HEK293 (cell line): ENCODE measurements at regions not wholly inside any gene's neighbourhood (a gene's known extent, or its start where the extent isn't known, plus 50 kb on each side); places are given as distances from the start of the nearest gene placed in this dataset.

ENCODE experiments used
- CTCF ChIA-PET: fragments of 350-600 bp; formaldehyde crosslinking; extraction: SDS; loops from one replicate; lab custom pipeline; 2021; ENCODE audit warnings: antibody characterized with exemption; lab: Yijun Ruan, JAX
- POLR2A ChIA-PET: fragments of 300-600 bp; formaldehyde crosslinking; extraction: SDS; loops from one replicate; lab custom pipeline; 2020; ENCODE audit warnings: antibody characterized with exemption, inconsistent platforms; lab: Yijun Ruan, JAX
- H3K27ac ChIP-seq: fragments of 200-500 bp; sonication (Bioruptor generic); 2 replicates; pipeline ENCODE4 v1.5.1; 2014; ENCODE audit warnings: low read depth, low read length, control low read depth, inconsistent platforms; ENCODE audit errors: extremely low read depth
- H3K36me3 ChIP-seq, 2 experiments: fragments of 200-500 bp in 1 of 2; sonication (Bioruptor generic) in 1 of 2; 1 replicate in 1 of 2; 2 replicates in 1 of 2; pipeline ENCODE4 v1.5.1; 2014 to 2017; ENCODE audit warnings: inconsistent platforms in 2 of 2, low read length in 2 of 2; ENCODE audit not compliant: control insufficient read depth in 2 of 2, insufficient read depth in 1 of 2
- H3K4me1 ChIP-seq: fragments of 200-500 bp; sonication (Bioruptor generic); 2 replicates; pipeline ENCODE4 v1.5.1; 2014; ENCODE audit warnings: mild to moderate bottlenecking, low read length, inconsistent platforms; ENCODE audit not compliant: control insufficient read depth, insufficient read depth
- H3K4me3 ChIP-seq: 2 replicates; pipeline ENCODE4 v1.5.1; 2011; ENCODE audit warnings: low read depth, mild to moderate bottlenecking, control low read depth, low read length, moderate library complexity
- H3K9me3 ChIP-seq: fragments of 200-500 bp; sonication (Bioruptor generic); 2 replicates; pipeline ENCODE4 v1.5.1; 2014; ENCODE audit warnings: low read depth, low read length, inconsistent platforms; ENCODE audit not compliant: control insufficient read depth, insufficient read depth
- GLIS1 ChIP-seq: fragments of 450-650 bp; formaldehyde crosslinking; IDR thresholded peaks from 2 replicates; pipeline ENCODE4 v1.5.1; 2016; ENCODE audit warnings: missing biosample characterization, missing genetic modification characterization
- SETDB1 ChIP-seq: IDR thresholded peaks from one replicate; pipeline ENCODE4 v1.6.1; 2017; ENCODE audit warnings: mild to moderate bottlenecking, low read length, moderate library complexity, mixed read lengths; ENCODE audit not compliant: insufficient read length
- WT1 ChIP-seq: fragments of 450-650 bp; formaldehyde crosslinking; IDR thresholded peaks from 2 replicates; pipeline ENCODE4 v1.5.1; 2016; ENCODE audit warnings: missing biosample characterization, missing genetic modification characterization
- YY1 ChIP-seq: fragments of 450-650 bp; formaldehyde crosslinking; IDR thresholded peaks from 2 replicates; pipeline ENCODE4 v1.5.1; 2018; ENCODE audit warnings: missing biosample characterization, missing genetic modification characterization
- ZNF155 ChIP-seq: fragments of 450-650 bp; formaldehyde crosslinking; IDR thresholded peaks from 2 replicates; pipeline ENCODE4 v1.5.1; 2016; ENCODE audit warnings: missing biosample characterization, missing genetic modification characterization
- ZNF19 ChIP-seq: fragments of 450-650 bp; formaldehyde crosslinking; IDR thresholded peaks from 2 replicates; pipeline ENCODE4; 2016; ENCODE audit warnings: missing biosample characterization, missing genetic modification characterization, low read depth
- ZNF292 ChIP-seq: fragments of 450-650 bp; formaldehyde crosslinking; IDR thresholded peaks from 2 replicates; pipeline ENCODE4 v1.5.1; 2016; ENCODE audit warnings: low read depth, missing biosample characterization, missing genetic modification characterization, borderline replicate concordance
- ZNF548 ChIP-seq: fragments of 450-650 bp; formaldehyde crosslinking; IDR thresholded peaks from 2 replicates; pipeline ENCODE4 v1.5.1; 2016; ENCODE audit warnings: missing biosample characterization, missing genetic modification characterization
- ZNF560 ChIP-seq: fragments of 450-650 bp; formaldehyde crosslinking; IDR thresholded peaks from 2 replicates; pipeline ENCODE4 v1.5.1; 2017; ENCODE audit warnings: missing biosample characterization, missing genetic modification characterization, borderline replicate concordance
- ZNF658 ChIP-seq: fragments of 450-650 bp; formaldehyde crosslinking; IDR thresholded peaks from 2 replicates; pipeline ENCODE4; 2016; ENCODE audit warnings: missing biosample characterization, missing genetic modification characterization
- ZNF660 ChIP-seq: fragments of 450-650 bp; IDR thresholded peaks from 2 replicates; pipeline ENCODE4 v1.5.1; 2018; ENCODE audit warnings: missing biosample characterization, mild to moderate bottlenecking, missing genetic modification characterization
- ZNF747 ChIP-seq: fragments of 450-650 bp; formaldehyde crosslinking; IDR thresholded peaks from 2 replicates; pipeline ENCODE4 v1.5.1; 2016; ENCODE audit warnings: missing biosample characterization, missing genetic modification characterization
- TF ChIP-seq, protein P1 (sequence below): fragments of 450-650 bp; formaldehyde crosslinking; IDR thresholded peaks from 2 replicates; pipeline ENCODE4 v1.5.1; 2016; ENCODE audit warnings: missing biosample characterization, missing genetic modification characterization, low read depth
- TF ChIP-seq, protein P2 (sequence below): fragments of 450-650 bp; formaldehyde crosslinking; IDR thresholded peaks from 2 replicates; pipeline ENCODE4 v1.5.1; 2016; ENCODE audit warnings: missing biosample characterization, missing genetic modification characterization

DNA sequence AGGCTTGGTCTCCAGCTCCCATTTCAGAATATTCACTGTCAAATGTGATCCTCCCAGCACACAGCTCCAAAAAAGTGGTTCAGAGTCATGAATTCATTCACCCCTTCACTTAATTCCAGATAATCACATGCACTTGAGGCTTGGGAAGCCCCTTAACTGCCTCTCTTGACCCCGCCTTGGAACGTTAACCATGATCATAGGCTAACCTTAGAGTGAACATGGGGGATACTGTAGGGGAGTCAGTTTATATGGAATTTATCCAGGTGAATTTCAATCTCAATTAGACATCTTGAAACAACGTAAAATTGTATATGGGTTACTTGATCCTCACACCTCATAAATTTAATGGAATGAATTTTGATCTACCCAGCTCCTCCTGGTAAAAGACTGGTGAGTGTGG lies 346.8 kb upstream of the ARID1B start:
- no peaks in the 10 kb centered on the region for H3K4me1 ChIP-seq
- no peak overlapping the region for H3K27ac ChIP-seq
- H3K36me3 ChIP-seq: no peaks in the 10 kb centered on the region
- H3K4me3 ChIP-seq: no peak overlapping the region
- TF ChIP-seq, protein P1, sequence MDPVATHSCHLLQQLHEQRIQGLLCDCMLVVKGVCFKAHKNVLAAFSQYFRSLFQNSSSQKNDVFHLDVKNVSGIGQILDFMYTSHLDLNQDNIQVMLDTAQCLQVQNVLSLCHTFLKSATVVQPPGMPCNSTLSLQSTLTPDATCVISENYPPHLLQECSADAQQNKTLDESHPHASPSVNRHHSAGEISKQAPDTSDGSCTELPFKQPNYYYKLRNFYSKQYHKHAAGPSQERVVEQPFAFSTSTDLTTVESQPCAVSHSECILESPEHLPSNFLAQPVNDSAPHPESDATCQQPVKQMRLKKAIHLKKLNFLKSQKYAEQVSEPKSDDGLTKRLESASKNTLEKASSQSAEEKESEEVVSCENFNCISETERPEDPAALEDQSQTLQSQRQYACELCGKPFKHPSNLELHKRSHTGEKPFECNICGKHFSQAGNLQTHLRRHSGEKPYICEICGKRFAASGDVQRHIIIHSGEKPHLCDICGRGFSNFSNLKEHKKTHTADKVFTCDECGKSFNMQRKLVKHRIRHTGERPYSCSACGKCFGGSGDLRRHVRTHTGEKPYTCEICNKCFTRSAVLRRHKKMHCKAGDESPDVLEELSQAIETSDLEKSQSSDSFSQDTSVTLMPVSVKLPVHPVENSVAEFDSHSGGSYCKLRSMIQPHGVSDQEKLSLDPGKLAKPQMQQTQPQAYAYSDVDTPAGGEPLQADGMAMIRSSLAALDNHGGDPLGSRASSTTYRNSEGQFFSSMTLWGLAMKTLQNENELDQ: no peak
- CTCF ChIA-PET: no interaction called here
- no peaks in the 10 kb centered on the region for H3K9me3 ChIP-seq
- POLR2A ChIA-PET: no interaction called here

DNA sequence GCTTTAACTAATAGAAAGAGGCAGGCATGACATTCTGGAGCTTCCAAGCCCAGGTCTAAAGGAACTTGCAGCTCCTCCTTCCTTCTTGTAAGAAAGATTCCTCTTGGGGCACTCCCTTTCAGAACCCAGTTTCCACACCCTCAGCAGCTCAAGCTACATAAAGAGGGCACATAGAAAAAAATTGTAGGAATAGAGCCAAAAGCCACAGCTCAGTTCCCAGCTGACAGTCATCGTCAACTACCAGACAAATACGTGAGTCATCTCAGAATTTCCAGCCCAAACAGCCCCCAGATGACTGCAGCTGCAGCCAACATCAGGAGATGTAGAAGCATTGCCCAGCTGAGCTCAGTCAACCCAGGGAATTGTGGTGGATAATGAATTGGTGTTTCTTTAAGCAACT lies 349.8 kb upstream of the ARID1B start:
- H3K9me3 ChIP-seq: no peaks in the 10 kb centered on the region
- CTCF ChIA-PET: interaction anchor here (0.5 to 1.1 kb wide), 4 partner anchors 15 to 825 kb away, joined by 3 to 4 read pairs (median 3); no protein-coding TSS in a partner anchor
- TF ChIP-seq, protein P2, sequence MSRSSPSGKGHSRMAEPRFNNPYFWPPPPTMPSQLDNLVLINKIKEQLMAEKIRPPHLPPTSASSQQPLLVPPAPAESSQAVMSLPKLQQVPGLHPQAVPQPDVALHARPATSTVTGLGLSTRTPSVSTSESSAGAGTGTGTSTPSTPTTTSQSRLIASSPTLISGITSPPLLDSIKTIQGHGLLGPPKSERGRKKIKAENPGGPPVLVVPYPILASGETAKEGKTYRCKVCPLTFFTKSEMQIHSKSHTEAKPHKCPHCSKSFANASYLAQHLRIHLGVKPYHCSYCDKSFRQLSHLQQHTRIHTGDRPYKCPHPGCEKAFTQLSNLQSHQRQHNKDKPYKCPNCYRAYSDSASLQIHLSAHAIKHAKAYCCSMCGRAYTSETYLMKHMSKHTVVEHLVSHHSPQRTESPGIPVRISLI (tag by site-specific recombination): peak; percentile 65; the same call in 1 of the 2 replicates
- TF ChIP-seq ZNF660 (tag by site-specific recombination) (0 out of 2 replicates have a peak, but pooled peaks have one; percentile 40), ZNF292 (tag by site-specific recombination) (no peak), WT1 (no peak), ZNF19 (no peak), ZNF560 (tag by site-specific recombination) (no peak), SETDB1 (peak; percentile 69), ZNF747 (tag by site-specific recombination) (no peak), ZNF658 (tag by site-specific recombination) (no peak)
- TF ChIP-seq, all 188 proteins: peak for 3
- POLR2A ChIA-PET: no interaction called here
- Histone ChIP-seq H3K4me3 (no peak overlapping the region), H3K36me3 (no peaks in the 10 kb centered on the region), H3K27ac (no peak overlapping the region), H3K4me1 (no peaks in the 10 kb centered on the region)

DNA sequence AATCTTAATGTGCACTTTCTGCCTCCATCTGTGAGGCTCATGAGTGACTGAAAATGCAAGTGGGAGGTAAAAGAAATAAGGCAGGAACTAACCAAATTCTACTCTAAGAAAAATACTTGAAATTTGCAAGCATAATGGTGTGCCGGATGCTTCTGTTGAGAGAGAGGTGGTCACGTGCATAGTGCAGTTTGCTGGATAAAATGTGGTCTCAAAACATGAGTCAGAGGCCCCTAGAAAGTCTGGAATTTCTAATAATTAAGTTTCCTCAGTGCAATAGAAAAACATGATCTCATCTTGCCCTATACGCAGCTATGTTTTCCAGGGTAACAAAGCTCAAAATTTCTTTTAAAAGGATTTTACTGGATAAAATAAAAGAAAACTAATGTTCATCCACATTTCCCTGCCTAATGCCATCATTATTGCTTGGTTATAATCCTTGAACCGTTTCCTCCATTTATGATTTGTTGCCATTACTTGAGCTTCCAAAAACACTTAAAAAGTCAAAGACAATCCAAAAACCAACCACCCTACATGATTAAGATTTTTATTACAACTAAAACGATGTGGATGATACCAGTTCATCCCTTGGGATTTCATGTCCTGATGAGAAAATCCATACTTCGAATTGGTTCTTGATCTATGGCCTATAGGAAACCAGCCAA lies 351.7 kb upstream of the ARID1B start:
- CTCF ChIA-PET: no interaction called here
- Histone ChIP-seq H3K4me3 (no peak overlapping the region), H3K27ac (no peak overlapping the region), H3K36me3 (no peaks in the 10 kb centered on the region), H3K4me1 (no peaks in the 10 kb centered on the region), H3K9me3 (no peaks in the 10 kb centered on the region)
- TF ChIP-seq YY1 (tag by site-specific recombination): no peak
- TF ChIP-seq GLIS1: peak; percentile 14; the same call in 1 of the 2 replicates
- POLR2A ChIA-PET: no interaction called here

DNA sequence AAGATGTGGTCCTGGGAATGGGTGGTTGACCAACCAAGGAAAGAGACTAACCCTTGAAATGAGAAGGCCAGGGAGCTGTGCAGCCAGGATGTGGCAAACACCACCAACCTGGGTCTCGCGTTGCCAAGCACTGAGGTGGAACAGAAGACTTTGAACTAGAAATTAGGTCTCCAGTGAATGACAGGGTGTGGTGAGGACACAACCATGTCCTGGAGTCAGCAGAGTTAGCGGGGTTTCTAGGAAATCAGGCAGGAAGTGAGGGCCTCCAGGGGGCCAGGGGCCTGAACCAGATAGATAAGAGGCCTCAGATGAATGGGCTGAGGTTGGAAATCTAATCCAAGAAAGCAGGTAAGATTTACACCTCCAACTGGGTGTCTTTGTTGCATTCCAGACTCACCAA lies 353.3 kb upstream of the ARID1B start:
- H3K4me3 ChIP-seq: no peak overlapping the region
- CTCF ChIA-PET: interaction anchor here (0.7 kb wide), 1 partner anchor 1509 kb away, joined by 3 read pairs; no protein-coding TSS in a partner anchor
- no peaks in the 10 kb centered on the region for H3K9me3 ChIP-seq
- H3K27ac ChIP-seq: no peak overlapping the region
- POLR2A ChIA-PET: no interaction called here
- no peaks in the 10 kb centered on the region for H3K36me3 ChIP-seq
- TF ChIP-seq ZNF548 (tag by site-specific recombination) (no peak), ZNF155 (tag by site-specific recombination) (no peak)
- no peaks in the 10 kb centered on the region for H3K4me1 ChIP-seq
